ENCODE measurements at regions not wholly inside any gene's neighbourhood (a gene's known extent, or its start where the extent isn't known, plus 50 kb on each side); places are given as distances from the start of the nearest gene placed in this dataset.

DNA sequence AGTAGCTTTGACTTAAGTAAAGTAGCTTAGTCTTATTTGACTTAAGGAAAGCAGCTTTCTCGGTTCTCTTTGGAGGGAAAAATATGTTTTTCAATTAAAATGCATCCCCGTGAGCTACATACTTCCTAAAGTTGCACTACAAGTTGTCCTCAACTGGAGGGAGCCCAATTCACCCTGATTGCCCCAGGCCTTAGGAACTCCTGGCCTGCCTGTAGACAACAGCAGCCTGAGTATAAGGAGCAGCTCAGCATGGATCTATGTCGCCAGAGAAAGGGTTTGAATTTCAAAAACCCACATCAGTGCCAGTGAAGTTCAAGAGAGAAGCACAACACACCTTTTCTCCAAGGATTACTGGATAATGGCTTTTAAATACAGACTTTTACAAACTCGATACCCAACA is 772.0 kb downstream of the TNS3 start:
- Histone ChIP-seq H3K27me3 (replicated peaks; ENCODE audit: control insufficient read depth, insufficient read depth, low read length) (no peaks in the 10 kb centered on the region), H3K9ac (ENCODE audit: low read length) (no peak overlapping the region), H3K36me3 (ENCODE audit: control insufficient read depth, insufficient read depth, low read length, severe bottlenecking) (no peaks in the 10 kb centered on the region), H3K4me3 (ENCODE audit: low read length) (no peak overlapping the region), H3K9me3 (ENCODE audit: control insufficient read depth, low read length) (peaks cover 4% of the 10 kb centered on the region), H3K4me1 (ENCODE audit: control insufficient read depth, insufficient read depth, low read length) (peaks cover 17% of the 10 kb centered on the region)
- DNase-seq (ENCODE audit: low read depth), result no peak

DNA sequence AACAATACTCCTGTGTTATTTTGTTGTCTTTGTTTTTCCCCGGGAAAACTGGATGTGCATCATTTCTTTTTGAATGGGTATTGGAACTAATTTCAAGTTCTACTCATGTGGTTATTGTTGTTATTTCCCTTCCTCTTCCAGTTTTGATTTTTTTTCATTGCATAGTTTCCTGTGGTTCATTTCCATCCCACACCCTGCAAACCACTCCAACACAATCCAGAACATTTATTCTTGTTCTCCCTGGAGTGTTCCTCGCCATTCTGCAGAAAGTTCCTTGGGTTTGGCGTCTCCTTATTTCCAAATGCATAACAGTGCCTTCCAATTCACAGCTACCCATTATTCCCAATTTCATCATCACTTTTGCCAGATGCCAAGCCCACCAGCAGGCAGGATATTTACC is 775.1 kb downstream of the TNS3 start:
- H3K9me3 ChIP-seq (ENCODE audit: control insufficient read depth, low read length), result peaks cover 4% of the 10 kb centered on the region
- DNase-seq (ENCODE audit: low read depth), result no peak
- H3K36me3 ChIP-seq (ENCODE audit: control insufficient read depth, insufficient read depth, low read length, severe bottlenecking), result no peaks in the 10 kb centered on the region
- H3K4me3 ChIP-seq (ENCODE audit: low read length), result no peak overlapping the region
- no peak overlapping the region for H3K9ac ChIP-seq (ENCODE audit: low read length)
- peaks cover 13% of the 10 kb centered on the region for H3K4me1 ChIP-seq (ENCODE audit: control insufficient read depth, insufficient read depth, low read length)
- no peaks in the 10 kb centered on the region for H3K27me3 ChIP-seq (replicated peaks; ENCODE audit: control insufficient read depth, insufficient read depth, low read length)

DNA sequence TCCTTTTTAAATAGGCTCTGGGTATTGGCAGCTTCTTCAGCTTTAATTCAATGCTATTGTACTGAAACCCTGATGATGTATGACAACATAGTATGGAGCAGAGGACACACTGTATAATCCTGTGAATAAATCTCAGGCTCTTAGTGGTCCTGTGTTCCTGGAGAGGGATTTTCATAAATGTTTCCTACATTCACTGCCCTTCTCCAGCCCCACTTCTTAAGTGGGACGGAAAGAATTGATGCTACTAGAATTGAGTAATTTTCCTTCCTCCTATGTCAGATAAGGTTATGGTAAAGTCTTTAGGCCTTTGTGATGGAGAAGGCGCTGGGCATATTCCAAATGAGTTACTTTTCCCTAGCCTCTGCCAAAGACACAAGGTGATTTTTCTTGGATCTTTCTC is 779.4 kb downstream of the TNS3 start:
- no peaks in the 10 kb centered on the region for H3K27me3 ChIP-seq (replicated peaks; ENCODE audit: control insufficient read depth, insufficient read depth, low read length)
- no peaks in the 10 kb centered on the region for H3K36me3 ChIP-seq (ENCODE audit: control insufficient read depth, insufficient read depth, low read length, severe bottlenecking)
- no peaks in the 10 kb centered on the region for H3K9me3 ChIP-seq (ENCODE audit: control insufficient read depth, low read length)
- no peak overlapping the region for H3K4me3 ChIP-seq (ENCODE audit: low read length)
- H3K4me1 ChIP-seq (ENCODE audit: control insufficient read depth, insufficient read depth, low read length), result no peaks in the 10 kb centered on the region
- no peak for DNase-seq (ENCODE audit: low read depth)
- H3K9ac ChIP-seq (ENCODE audit: low read length), result no peak overlapping the region

DNA sequence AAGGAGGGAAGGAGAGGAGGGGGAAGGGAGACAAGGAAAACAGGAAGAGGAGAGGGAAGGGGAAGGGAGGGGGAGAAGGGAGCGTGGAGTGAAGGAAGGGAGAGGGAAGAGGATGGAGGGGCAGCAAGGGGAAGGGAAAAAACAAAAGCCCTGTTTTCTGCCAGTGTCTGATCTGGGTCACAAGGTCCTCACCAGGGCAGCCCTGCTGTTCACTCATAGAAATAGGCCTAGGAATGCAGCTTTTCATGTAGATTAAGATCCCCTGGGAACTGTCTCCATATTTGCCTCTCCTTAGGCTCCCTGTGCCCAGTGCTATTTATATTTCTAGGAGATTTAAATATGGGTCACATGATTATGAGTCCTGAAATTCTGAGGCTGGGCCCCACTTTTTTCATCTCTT is 790.7 kb downstream of the TNS3 start:
- DNase-seq (ENCODE audit: low read depth), result no peak
- Histone ChIP-seq H3K36me3 (ENCODE audit: control insufficient read depth, insufficient read depth, low read length, severe bottlenecking) (no peaks in the 10 kb centered on the region), H3K9ac (ENCODE audit: low read length) (no peak overlapping the region), H3K4me1 (ENCODE audit: control insufficient read depth, insufficient read depth, low read length) (no peaks in the 10 kb centered on the region), H3K4me3 (ENCODE audit: low read length) (no peak overlapping the region), H3K27me3 (replicated peaks; ENCODE audit: control insufficient read depth, insufficient read depth, low read length) (no peaks in the 10 kb centered on the region), H3K9me3 (ENCODE audit: control insufficient read depth, low read length) (peaks cover 4% of the 10 kb centered on the region)

DNA sequence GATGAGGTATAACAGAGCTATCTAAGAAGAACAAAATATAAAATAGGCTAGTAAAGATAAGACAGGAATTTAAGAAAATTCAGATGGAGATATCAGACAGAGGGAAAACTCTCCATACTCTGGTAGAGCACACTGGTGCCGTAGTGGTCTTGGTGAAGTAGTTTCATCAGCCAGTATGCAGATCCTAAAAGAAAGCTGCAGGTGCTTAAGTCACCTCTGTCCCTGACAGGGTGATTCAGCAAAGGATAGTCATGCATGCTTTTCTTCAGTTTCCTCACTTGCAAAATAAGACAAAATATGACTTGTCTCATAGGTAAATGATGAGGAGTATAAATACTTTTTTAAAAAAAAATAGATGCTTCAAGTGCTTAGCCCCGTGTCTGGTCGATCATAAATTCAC is 794.9 kb downstream of the TNS3 start:
- H3K4me3 ChIP-seq (ENCODE audit: low read length), result no peak overlapping the region
- DNase-seq (ENCODE audit: low read depth), result no peak
- no peaks in the 10 kb centered on the region for H3K27me3 ChIP-seq (replicated peaks; ENCODE audit: control insufficient read depth, insufficient read depth, low read length)
- no peak overlapping the region for H3K9ac ChIP-seq (ENCODE audit: low read length)
- H3K4me1 ChIP-seq (ENCODE audit: control insufficient read depth, insufficient read depth, low read length), result peaks cover 6% of the 10 kb centered on the region
- no peaks in the 10 kb centered on the region for H3K36me3 ChIP-seq (ENCODE audit: control insufficient read depth, insufficient read depth, low read length, severe bottlenecking)
- peaks cover 4% of the 10 kb centered on the region for H3K9me3 ChIP-seq (ENCODE audit: control insufficient read depth, low read length)

DNA sequence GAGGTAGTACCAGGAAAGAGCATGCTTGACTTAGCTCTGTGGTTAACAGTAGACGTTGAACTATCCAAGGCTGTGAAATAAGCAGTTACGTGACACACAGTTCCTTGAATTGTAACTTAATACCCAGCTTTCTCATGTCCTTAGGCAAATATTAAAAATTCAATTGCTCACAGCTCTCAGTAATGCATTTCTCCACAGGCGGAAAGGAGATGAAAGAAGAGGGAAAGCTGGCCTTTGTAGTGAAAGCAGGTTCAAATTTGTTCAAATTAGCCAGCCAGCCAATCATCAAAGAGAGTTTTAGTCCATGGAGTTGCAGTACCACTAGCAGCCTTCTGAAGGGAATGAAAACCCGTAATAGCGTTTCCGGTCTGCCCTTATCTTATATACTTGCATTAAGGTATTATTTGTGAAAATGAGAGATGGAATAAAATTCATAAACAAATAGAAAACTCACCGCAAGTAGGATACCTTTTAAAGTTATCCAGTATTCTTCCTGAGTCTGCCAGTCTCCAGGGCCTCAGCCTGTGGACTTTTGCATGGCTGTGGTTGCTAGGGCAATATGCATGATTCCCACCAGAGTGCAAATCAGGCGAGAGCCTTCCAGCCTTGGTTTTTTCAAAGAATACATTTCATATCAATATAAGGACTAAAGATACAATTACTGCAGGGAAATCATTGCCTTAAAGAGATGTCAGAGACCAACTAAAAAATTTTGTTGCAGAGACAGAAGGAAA is 795.5 kb downstream of the TNS3 start:
- Histone ChIP-seq H3K4me1 (ENCODE audit: control insufficient read depth, insufficient read depth, low read length) (peaks cover 6% of the 10 kb centered on the region), H3K9me3 (ENCODE audit: control insufficient read depth, low read length) (peaks cover 4% of the 10 kb centered on the region), H3K9ac (ENCODE audit: low read length) (no peak overlapping the region), H3K4me3 (ENCODE audit: low read length) (no peak overlapping the region), H3K27me3 (replicated peaks; ENCODE audit: control insufficient read depth, insufficient read depth, low read length) (no peaks in the 10 kb centered on the region), H3K36me3 (ENCODE audit: control insufficient read depth, insufficient read depth, low read length, severe bottlenecking) (no peaks in the 10 kb centered on the region)
- DNase-seq (ENCODE audit: low read depth), result peak; percentile 73

DNA sequence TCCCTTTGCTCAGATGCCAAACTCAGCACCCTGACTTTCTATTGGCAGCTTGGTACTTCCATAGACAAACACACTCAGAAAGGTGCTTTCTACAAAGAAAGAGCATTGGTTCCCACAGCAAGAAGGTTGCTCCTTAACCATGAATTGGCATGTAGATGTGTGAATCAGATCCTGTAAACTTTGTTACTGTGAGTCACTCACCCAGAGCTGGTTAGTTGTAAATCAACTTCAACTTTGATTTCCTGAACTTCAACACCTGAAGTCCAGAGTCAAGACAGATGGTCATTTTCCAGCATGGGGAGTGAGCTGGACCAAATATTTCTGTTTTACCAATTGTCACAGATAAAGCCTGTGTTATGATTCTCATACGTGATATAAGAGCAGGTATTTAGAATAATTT is 797.2 kb downstream of the TNS3 start:
- no peaks in the 10 kb centered on the region for H3K36me3 ChIP-seq (ENCODE audit: control insufficient read depth, insufficient read depth, low read length, severe bottlenecking)
- H3K9me3 ChIP-seq (ENCODE audit: control insufficient read depth, low read length), result peaks cover 2% of the 10 kb centered on the region
- DNase-seq (ENCODE audit: low read depth), result no peak
- peaks cover 6% of the 10 kb centered on the region for H3K4me1 ChIP-seq (ENCODE audit: control insufficient read depth, insufficient read depth, low read length)
- no peak overlapping the region for H3K4me3 ChIP-seq (ENCODE audit: low read length)
- no peaks in the 10 kb centered on the region for H3K27me3 ChIP-seq (replicated peaks; ENCODE audit: control insufficient read depth, insufficient read depth, low read length)
- no peak overlapping the region for H3K9ac ChIP-seq (ENCODE audit: low read length)

DNA sequence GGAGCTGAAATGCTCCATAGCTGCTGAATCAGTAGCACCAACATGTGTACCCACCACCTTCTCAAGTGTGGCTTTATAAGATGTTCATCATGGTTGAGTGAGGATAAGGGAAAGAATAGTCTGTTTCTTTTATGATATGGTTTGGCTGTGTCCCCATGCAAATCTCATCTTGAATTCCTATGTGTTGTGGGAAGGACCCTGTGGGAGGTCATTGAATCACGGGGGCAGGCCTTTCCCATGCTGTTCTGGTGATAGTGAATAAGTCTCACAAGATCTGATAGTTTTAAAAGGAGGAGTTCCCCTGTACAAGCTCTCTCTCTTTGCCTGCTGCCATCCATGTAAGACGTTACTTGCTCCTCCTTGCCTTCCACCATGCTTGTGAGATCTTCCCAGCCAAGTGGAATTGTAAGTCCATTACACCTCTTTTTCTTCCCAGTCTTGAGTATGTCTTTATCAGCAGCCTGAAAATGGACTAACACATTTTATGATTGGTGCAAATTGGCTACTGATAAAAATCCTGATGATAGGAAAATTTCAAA is 799.9 kb downstream of the TNS3 start:
- no peak for DNase-seq (ENCODE audit: low read depth)
- H3K27me3 ChIP-seq (replicated peaks; ENCODE audit: control insufficient read depth, insufficient read depth, low read length), result no peaks in the 10 kb centered on the region
- no peaks in the 10 kb centered on the region for H3K36me3 ChIP-seq (ENCODE audit: control insufficient read depth, insufficient read depth, low read length, severe bottlenecking)
- peaks cover 7% of the 10 kb centered on the region for H3K9me3 ChIP-seq (ENCODE audit: control insufficient read depth, low read length)
- H3K4me1 ChIP-seq (ENCODE audit: control insufficient read depth, insufficient read depth, low read length), result peaks cover 6% of the 10 kb centered on the region
- no peak overlapping the region for H3K4me3 ChIP-seq (ENCODE audit: low read length)
- H3K9ac ChIP-seq (ENCODE audit: low read length), result no peak overlapping the region

DNA sequence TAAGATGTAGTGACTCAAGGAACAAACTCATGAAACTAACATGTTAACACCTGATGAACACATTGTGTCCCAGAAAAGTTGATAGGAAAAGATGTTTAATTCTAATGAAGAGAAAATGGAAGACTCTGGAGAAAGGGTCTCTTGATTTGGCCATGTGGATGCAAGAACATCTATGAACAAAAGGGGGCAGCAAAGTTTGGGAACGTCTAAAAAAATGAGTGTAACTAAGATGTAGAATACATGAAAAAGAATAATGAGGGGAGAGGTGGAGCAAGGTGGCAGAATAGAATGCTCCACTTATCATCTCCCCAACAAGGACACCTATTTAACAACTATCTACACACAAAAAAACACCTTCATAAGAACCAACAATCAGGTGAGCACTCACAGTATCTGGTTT is 805.1 kb downstream of the TNS3 start:
- Histone ChIP-seq H3K4me3 (ENCODE audit: low read length) (no peak overlapping the region), H3K9ac (ENCODE audit: low read length) (peak overlapping the region; percentile 56), H3K36me3 (ENCODE audit: control insufficient read depth, insufficient read depth, low read length, severe bottlenecking) (no peaks in the 10 kb centered on the region), H3K27me3 (replicated peaks; ENCODE audit: control insufficient read depth, insufficient read depth, low read length) (no peaks in the 10 kb centered on the region), H3K4me1 (ENCODE audit: control insufficient read depth, insufficient read depth, low read length) (peaks cover 49% of the 10 kb centered on the region), H3K9me3 (ENCODE audit: control insufficient read depth, low read length) (peaks cover 7% of the 10 kb centered on the region)
- DNase-seq (ENCODE audit: low read depth), result peak; percentile 54

DNA sequence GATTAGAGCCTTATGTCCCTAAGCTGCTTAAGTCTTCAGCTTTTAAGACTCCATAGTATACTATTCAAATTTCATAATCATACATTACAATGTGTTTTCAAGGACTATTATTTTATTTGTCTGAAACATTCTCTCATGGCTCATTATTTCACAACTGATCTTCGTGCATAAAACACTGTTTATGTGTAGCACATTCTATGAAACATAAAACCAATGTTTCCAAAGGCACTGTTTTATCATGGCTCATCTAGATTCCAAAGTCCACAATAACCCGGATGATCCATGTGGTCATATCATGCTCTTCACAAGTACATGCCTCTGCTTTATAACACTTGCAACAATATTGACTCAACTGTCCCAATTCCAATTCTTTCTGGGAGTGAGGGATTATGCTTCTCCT is 806.1 kb downstream of the TNS3 start:
- Histone ChIP-seq H3K36me3 (ENCODE audit: control insufficient read depth, insufficient read depth, low read length, severe bottlenecking) (no peaks in the 10 kb centered on the region), H3K4me1 (ENCODE audit: control insufficient read depth, insufficient read depth, low read length) (peaks cover 55% of the 10 kb centered on the region), H3K9ac (ENCODE audit: low read length) (peak overlapping the region; percentile 56), H3K27me3 (replicated peaks; ENCODE audit: control insufficient read depth, insufficient read depth, low read length) (no peaks in the 10 kb centered on the region), H3K9me3 (ENCODE audit: control insufficient read depth, low read length) (peaks cover 7% of the 10 kb centered on the region), H3K4me3 (ENCODE audit: low read length) (no peak overlapping the region)
- peak; percentile 93 for DNase-seq (ENCODE audit: low read depth)

DNA sequence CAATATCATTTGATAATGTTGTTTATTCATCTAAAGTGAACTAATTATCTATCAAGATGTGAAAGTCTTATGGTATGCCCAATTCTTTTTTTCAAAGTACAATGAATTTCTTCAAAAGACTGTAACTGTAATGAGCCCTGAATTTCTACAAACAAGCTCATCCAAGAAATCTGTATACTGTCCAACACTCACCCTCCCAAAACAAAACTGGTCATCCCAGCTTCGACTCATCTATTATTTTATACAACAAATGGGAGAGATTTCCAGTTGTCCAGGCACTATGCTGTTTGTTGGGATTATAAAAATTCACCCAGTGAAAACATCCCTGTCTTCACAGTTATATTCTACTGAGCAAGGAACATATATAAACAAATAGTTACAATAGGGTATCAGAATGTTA is 806.9 kb downstream of the TNS3 start:
- Histone ChIP-seq H3K4me3 (ENCODE audit: low read length) (no peak overlapping the region), H3K9ac (ENCODE audit: low read length) (peak overlapping the region; percentile 56), H3K9me3 (ENCODE audit: control insufficient read depth, low read length) (peaks cover 7% of the 10 kb centered on the region), H3K27me3 (replicated peaks; ENCODE audit: control insufficient read depth, insufficient read depth, low read length) (no peaks in the 10 kb centered on the region), H3K36me3 (ENCODE audit: control insufficient read depth, insufficient read depth, low read length, severe bottlenecking) (no peaks in the 10 kb centered on the region), H3K4me1 (ENCODE audit: control insufficient read depth, insufficient read depth, low read length) (peaks cover 62% of the 10 kb centered on the region)
- DNase-seq (ENCODE audit: low read depth), result no peak

DNA sequence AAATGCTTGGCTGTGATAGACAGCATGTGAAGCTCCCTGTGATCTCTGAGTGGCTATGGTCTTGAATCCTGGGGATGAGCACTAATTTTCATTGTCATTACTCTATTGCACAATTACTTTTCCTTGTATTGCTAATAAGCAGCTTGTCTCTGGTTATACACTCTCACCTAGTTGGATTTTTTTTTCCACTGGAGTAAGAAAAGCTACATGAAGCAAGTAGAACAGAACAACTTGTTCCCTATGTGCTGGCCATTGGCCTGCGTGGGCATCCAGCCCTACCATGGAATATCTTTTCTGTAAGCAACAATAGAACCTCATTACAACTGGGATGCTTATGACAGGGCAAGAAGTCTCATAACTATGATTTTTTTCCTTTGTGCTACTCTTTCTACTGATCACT is 807.4 kb downstream of the TNS3 start:
- no peaks in the 10 kb centered on the region for H3K27me3 ChIP-seq (replicated peaks; ENCODE audit: control insufficient read depth, insufficient read depth, low read length)
- H3K4me3 ChIP-seq (ENCODE audit: low read length), result no peak overlapping the region
- DNase-seq (ENCODE audit: low read depth), result no peak
- peaks cover 6% of the 10 kb centered on the region for H3K9me3 ChIP-seq (ENCODE audit: control insufficient read depth, low read length)
- peak overlapping the region; percentile 68 for H3K9ac ChIP-seq (ENCODE audit: low read length)
- H3K4me1 ChIP-seq (ENCODE audit: control insufficient read depth, insufficient read depth, low read length), result peaks cover 62% of the 10 kb centered on the region
- H3K36me3 ChIP-seq (ENCODE audit: control insufficient read depth, insufficient read depth, low read length, severe bottlenecking), result no peaks in the 10 kb centered on the region
